ENCODE measurements at regions not wholly inside any gene's neighbourhood (a gene's known extent, or its start where the extent isn't known, plus 50 kb on each side); places are given as distances from the start of the nearest gene placed in this dataset.

- no peak for TF ChIP-seq CTCF (IDR thresholded peaks at IDR 0.05)
- Histone ChIP-seq H3K27ac (no peak overlapping the region), H3K4me3 (no peak overlapping the region)
- no peak for DNase-seq (ENCODE audit: low spot score)
Measured at GRCh38 chr3:110654843-110655502, 416.6 kb upstream of the NECTIN3 start.

GRCh38 chr3:110656394-110657025 lies 415.1 kb upstream of the NECTIN3 start:
- TF ChIP-seq CTCF (IDR thresholded peaks at IDR 0.05), result no peak
- H3K4me3 ChIP-seq, result no peak overlapping the region
- no peak overlapping the region for H3K27ac ChIP-seq
- no peak for DNase-seq (ENCODE audit: low spot score)

GRCh38 chr3:110664148-110664547 lies 407.5 kb upstream of the NECTIN3 start:
- no peak for TF ChIP-seq CTCF (IDR thresholded peaks at IDR 0.05)
- H3K4me3 ChIP-seq, result no peak overlapping the region
- no peak for DNase-seq (ENCODE audit: low spot score)
- no peak overlapping the region for H3K27ac ChIP-seq

GRCh38 chr3:110666495-110666894 lies 405.1 kb upstream of the NECTIN3 start:
- DNase-seq (ENCODE audit: low spot score), result no peak
- H3K4me3 ChIP-seq, result no peak overlapping the region
- no peak overlapping the region for H3K27ac ChIP-seq
- TF ChIP-seq CTCF (IDR thresholded peaks at IDR 0.05), result no peak

GRCh38 chr3:110667216-110667615 lies 404.4 kb upstream of the NECTIN3 start:
- Histone ChIP-seq H3K27ac (no peak overlapping the region), H3K4me3 (no peak overlapping the region)
- TF ChIP-seq CTCF (IDR thresholded peaks at IDR 0.05), result no peak
- DNase-seq (ENCODE audit: low spot score), result no peak

- Histone ChIP-seq H3K4me3 (no peak overlapping the region), H3K27ac (no peak overlapping the region)
- TF ChIP-seq CTCF (IDR thresholded peaks at IDR 0.05), result no peak
- no peak for DNase-seq (ENCODE audit: low spot score)
Measured at GRCh38 chr3:110670407-110670806, 401.2 kb upstream of the NECTIN3 start.

- H3K4me3 ChIP-seq, result no peak overlapping the region
- TF ChIP-seq CTCF (IDR thresholded peaks at IDR 0.05), result no peak
- H3K27ac ChIP-seq, result no peak overlapping the region
- no peak for DNase-seq (ENCODE audit: low spot score)
Measured at GRCh38 chr3:110677506-110677905, 394.1 kb upstream of the NECTIN3 start.
